Right lobe of liver (tissue), 6 donors: ENCODE measurements at regions not wholly inside any gene's neighbourhood (a gene's known extent, or its start where the extent isn't known, plus 50 kb on each side); places are given as distances from the start of the nearest gene placed in this dataset.

ENCODE experiments used
- ATAC-seq, 4 donors: fragments of 200-7000 bp; cut with Tn5 transposase; one replicate each; pipeline ENCODE4 v1.9.1; 2020; ENCODE audit warnings: mild to moderate bottlenecking in 4 of 4, moderate library complexity in 4 of 4
- DNase-seq, 3 donors: peaks; one replicate each; pipeline ENCODE4 v3.0.0-alpha.2; 2020
- H3K27ac ChIP-seq, 3 donors: fragments of 200-600 bp; one replicate each; pipeline ENCODE4 v1.8.0; 2022
- H3K27me3 ChIP-seq, 2 donors: fragments of 200-600 bp; one replicate each; pipeline ENCODE4 v1.8.0; 2022
- H3K36me3 ChIP-seq, 4 donors: fragments of 200-600 bp; sonication (generic) in 1 of 4; one replicate each; pipeline versions ENCODE4 v1.5.1 to v1.8.0; 2017 to 2022; ENCODE audit warnings: control low read depth in 1 of 4
- H3K4me1 ChIP-seq, 4 donors: fragments of 200-600 bp; sonication (generic) in 1 of 4; one replicate each; pipeline versions ENCODE4 v1.5.1 to v1.8.0; 2017 to 2022; ENCODE audit warnings: control low read depth in 1 of 4
- H3K4me3 ChIP-seq, 3 donors: fragments of 200-600 bp; one replicate each; pipeline ENCODE4 v1.8.0; 2022
- H3K9me3 ChIP-seq, 4 donors: fragments of 200-600 bp; sonication (generic) in 1 of 4; one replicate each; pipeline versions ENCODE4 v1.5.1 to v1.8.0; 2017 to 2022; ENCODE audit warnings: control low read depth in 1 of 4
- POLR2A ChIP-seq: fragments of 450-650 bp; IDR thresholded peaks from one replicate; pipeline ENCODE4 v1.6.1; 2017; ENCODE audit warnings: antibody characterized with exemption, mild to moderate bottlenecking
- WGBS: methylation state at CpG from one replicate; pipeline ENCODE4 v1.1.6; 2018; ENCODE audit warnings: low coverage, low lambda C conversion rate; ENCODE audit not compliant: insufficient coverage; ENCODE audit errors: missing lambda C conversion rate; 5-methylcytosine and 5-hydroxymethylcytosine counted together
- intact Hi-C, 2 donors: fragments of 100-400 bp; cut with DNase I; formaldehyde crosslinking; loops; one replicate each; pipeline versions ENCODE4 v1.11.2 to v1.14.1; 2022
- TF ChIP-seq, protein P1 (sequence below), 4 donors: fragments of 200-600 bp in 3 of 4; fragments of 450-650 bp in 1 of 4; IDR thresholded peaks; one replicate each; pipeline versions ENCODE4 v1.5.1 to v1.8.0; 2016 to 2022; ENCODE audit warnings: antibody characterized with exemption in 4 of 4, mild to moderate bottlenecking in 2 of 4
- donor health status: DM: no; HTN: yes; CAD: no.
- donor health status: DM: no; HTN: no; CAD: no.
- donor health status: DM: no; HTN: no; CAD: no.
- donor health status: DM: no; HTN: yes; CAD: no.
- donor health status: DM: no; HTN: yes; CAD: no.

DNA sequence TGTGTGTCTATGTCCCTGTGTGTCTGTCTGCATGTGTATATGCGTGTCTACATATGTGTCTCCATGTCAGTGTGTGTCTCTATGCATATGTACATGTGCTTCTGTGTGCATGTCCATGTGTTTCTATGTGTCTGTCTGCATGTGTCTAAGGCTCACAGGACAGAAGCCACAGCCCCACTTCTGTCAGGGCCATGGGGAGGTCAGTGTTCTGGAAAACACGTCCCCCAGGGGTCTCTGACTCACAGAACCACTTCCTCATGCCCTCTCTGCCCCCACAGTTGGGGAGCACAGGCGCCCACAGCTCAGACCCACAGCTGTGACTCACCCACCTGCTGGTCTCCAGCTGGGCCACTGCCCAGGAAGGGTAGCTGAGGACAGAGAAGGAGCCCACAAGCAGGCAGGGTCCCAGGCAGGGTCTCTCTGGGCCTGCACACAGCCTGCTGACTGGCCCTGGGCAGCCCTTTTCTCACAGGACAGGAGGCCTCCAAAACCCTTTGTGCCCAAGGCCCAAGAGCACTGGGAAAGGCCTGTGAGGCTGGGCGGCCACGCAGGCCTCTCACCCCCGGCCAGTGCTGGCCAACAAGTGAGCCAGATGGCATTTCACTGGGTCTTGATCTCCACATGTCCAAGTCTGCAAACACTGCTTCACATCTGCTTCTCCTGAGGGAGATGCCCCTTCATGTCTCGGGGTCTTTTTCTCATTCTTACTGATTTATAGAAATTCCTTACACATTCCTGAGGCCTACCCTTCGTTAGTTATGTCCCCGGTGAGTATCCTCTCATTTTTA lies 102.9 kb upstream of the FAM20C start:
- Histone ChIP-seq H3K27ac (no peak overlapping the region), H3K36me3 (no peaks in the 10 kb centered on the region), H3K27me3 (no peaks in the 10 kb centered on the region), H3K4me3 (no peak overlapping the region), H3K9me3 (no peaks in the 10 kb centered on the region), H3K4me1 (no peaks in the 10 kb centered on the region)
- ATAC-seq, result peak in 1 of 4 donors; percentile 62
- TF ChIP-seq POLR2A, result no peak
- TF ChIP-seq, protein P1, sequence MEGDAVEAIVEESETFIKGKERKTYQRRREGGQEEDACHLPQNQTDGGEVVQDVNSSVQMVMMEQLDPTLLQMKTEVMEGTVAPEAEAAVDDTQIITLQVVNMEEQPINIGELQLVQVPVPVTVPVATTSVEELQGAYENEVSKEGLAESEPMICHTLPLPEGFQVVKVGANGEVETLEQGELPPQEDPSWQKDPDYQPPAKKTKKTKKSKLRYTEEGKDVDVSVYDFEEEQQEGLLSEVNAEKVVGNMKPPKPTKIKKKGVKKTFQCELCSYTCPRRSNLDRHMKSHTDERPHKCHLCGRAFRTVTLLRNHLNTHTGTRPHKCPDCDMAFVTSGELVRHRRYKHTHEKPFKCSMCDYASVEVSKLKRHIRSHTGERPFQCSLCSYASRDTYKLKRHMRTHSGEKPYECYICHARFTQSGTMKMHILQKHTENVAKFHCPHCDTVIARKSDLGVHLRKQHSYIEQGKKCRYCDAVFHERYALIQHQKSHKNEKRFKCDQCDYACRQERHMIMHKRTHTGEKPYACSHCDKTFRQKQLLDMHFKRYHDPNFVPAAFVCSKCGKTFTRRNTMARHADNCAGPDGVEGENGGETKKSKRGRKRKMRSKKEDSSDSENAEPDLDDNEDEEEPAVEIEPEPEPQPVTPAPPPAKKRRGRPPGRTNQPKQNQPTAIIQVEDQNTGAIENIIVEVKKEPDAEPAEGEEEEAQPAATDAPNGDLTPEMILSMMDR (IDR thresholded peaks at IDR 0.05), result no peak
- intact Hi-C loops, result no loop called here
- DNase-seq, result no peak
- 67% methylated on average over 4 of the region's 9 CpGs for WGBS

DNA sequence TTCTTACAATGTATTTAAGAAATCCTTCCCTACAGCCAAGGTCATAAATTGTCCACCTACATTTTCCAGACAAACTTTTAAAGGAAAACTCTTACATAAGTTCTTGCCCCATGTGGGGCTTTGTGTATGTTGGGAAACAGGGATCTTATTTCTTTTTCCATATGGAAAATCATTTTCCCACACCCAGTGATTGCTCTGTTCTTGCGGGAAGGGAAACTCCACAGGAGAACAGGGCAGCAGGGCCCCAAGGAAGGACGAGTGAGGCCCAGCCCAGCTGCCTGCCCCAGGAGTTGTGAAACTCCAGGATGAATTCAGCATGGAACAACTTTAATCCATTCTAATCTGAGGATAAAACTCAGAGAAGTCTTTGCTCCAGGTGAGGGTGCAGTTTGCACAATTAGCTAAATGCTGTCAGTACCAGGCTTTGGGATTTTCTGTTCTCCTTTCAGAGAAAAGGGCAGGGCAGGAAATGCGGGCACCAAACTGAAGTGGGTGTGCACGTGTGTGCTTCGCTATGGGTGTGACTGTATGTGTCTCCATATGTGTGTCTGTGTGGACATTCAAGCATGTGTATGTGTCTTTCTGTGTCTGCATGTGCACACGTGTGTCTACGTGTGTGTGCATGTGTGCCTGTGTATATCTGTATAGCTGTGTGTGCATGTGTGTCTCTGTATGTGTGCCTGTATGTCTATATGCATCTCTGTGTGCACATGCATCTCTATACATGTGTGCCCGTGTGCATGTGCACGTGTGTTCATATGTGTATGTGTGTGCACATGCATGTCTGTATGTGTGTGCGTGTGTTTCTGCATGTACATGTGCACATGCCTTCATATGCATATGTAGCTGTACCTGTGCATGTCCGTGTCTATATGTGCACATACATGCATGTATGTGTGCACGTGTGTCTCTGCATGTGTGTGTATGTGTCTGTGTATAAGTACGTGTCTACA lies 102.0 kb upstream of the FAM20C start:
- H3K9me3 ChIP-seq, result no peaks in the 10 kb centered on the region
- no peak for DNase-seq
- WGBS, result 76% methylated on average over 9 of the region's 13 CpGs
- ATAC-seq, result no peak
- H3K4me1 ChIP-seq, result no peaks in the 10 kb centered on the region
- no peak overlapping the region for H3K27ac ChIP-seq
- H3K36me3 ChIP-seq, result no peaks in the 10 kb centered on the region
- intact Hi-C loops, result no loop called here
- H3K4me3 ChIP-seq, result no peak overlapping the region
- no peaks in the 10 kb centered on the region for H3K27me3 ChIP-seq
- TF ChIP-seq, protein P1 (IDR thresholded peaks at IDR 0.05), result no peak

DNA sequence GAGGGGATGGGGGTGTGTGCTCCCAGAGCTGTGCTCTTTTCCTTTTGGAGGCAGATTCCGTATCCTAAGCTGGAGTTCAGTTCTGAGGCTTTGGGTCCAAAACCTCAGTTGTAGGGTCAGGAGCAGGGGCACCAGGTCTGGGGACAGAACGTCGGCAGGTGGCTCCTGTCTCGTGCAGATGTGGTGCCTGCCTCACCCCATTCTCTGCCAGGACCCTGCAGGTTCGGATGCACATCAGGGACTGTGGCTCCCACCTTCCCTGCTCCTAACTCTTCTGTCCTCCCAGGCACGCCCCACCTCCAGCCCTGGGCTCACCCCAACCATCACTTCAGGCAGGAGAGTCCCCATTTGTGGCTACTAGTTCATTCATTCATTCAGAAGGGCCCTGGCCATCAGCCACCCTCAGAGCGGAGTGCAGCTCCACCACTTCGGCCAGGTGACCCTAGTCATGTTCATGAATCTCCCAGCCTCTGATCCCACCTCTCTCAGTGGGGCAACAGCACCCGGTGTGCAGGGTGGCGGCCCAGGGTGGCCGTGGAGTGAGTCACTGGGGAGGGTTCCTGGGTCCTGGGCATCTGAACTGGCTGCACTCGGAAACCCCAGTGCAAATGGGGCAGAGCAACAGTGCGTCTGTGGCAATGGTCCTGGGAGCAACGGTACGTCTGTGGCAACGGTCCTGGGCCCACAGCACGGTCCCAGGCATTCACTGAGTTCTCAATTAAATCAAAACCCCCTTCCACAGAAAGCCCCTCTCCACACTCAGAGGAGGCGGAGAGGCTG lies 100.8 kb upstream of the FAM20C start:
- Histone ChIP-seq H3K4me3 (no peak overlapping the region), H3K27me3 (no peaks in the 10 kb centered on the region), H3K9me3 (no peaks in the 10 kb centered on the region), H3K4me1 (no peaks in the 10 kb centered on the region), H3K27ac (no peak overlapping the region), H3K36me3 (no peaks in the 10 kb centered on the region)
- ATAC-seq (no peak), DNase-seq (no peak)
- TF ChIP-seq, protein P1 (IDR thresholded peaks at IDR 0.05), result no peak
- TF ChIP-seq POLR2A, result no peak
- 53% methylated on average over 5 of the region's 18 CpGs for WGBS
- intact Hi-C loops, result no loop called here

- DNase-seq, result no peak
- H3K9me3 ChIP-seq, result no peaks in the 10 kb centered on the region
- intact Hi-C loops, result no loop called here
- no peak for ATAC-seq
- no peaks in the 10 kb centered on the region for H3K36me3 ChIP-seq
- H3K27me3 ChIP-seq, result no peaks in the 10 kb centered on the region
- TF ChIP-seq, protein P1 (IDR thresholded peaks at IDR 0.05), result no peak
- no peak for TF ChIP-seq POLR2A
- no peak overlapping the region for H3K27ac ChIP-seq
- no peaks in the 10 kb centered on the region for H3K4me1 ChIP-seq
- WGBS, result 70% methylated on average over 6 of the region's 6 CpGs
- no peak overlapping the region for H3K4me3 ChIP-seq
Observed at GRCh38 chr7:92231-92674, 100.1 kb upstream of the FAM20C start.
